ENCODE measurements at regions not wholly inside any gene's neighbourhood (a gene's known extent, or its start where the extent isn't known, plus 50 kb on each side); places are given as distances from the start of the nearest gene placed in this dataset.

GRCh38 chr1:238954865-238955264 is 431.5 kb upstream of the CHRM3 start:
- Histone ChIP-seq H3K36me3 (no peaks in the 10 kb centered on the region), H3K9me3 (no peaks in the 10 kb centered on the region), H3K27me3 (no peaks in the 10 kb centered on the region), H3K4me3 (no peak overlapping the region), H3K4me1 (no peaks in the 10 kb centered on the region), H3K27ac (no peak overlapping the region)
- no peak for DNase-seq (ENCODE audit: low spot score)
- TF ChIP-seq CTCF (IDR thresholded peaks at IDR 0.05), result no peak

GRCh38 chr1:238953448-238954010 is 432.8 kb upstream of the CHRM3 start:
- no peaks in the 10 kb centered on the region for H3K36me3 ChIP-seq
- H3K9me3 ChIP-seq, result no peaks in the 10 kb centered on the region
- no peaks in the 10 kb centered on the region for H3K4me1 ChIP-seq
- H3K27me3 ChIP-seq, result no peaks in the 10 kb centered on the region
- no peak overlapping the region for H3K4me3 ChIP-seq
- H3K27ac ChIP-seq, result no peak overlapping the region
- peak in 1 of 2 donors; percentile 23 for TF ChIP-seq CTCF (IDR thresholded peaks at IDR 0.05)
- no peak for DNase-seq (ENCODE audit: low spot score)

GRCh38 chr1:238951809-238952208 is 434.6 kb upstream of the CHRM3 start:
- TF ChIP-seq CTCF (IDR thresholded peaks at IDR 0.05), result no peak
- H3K36me3 ChIP-seq, result no peaks in the 10 kb centered on the region
- H3K27me3 ChIP-seq, result no peaks in the 10 kb centered on the region
- no peaks in the 10 kb centered on the region for H3K4me1 ChIP-seq
- no peak overlapping the region for H3K4me3 ChIP-seq
- DNase-seq (ENCODE audit: low spot score), result no peak
- H3K27ac ChIP-seq, result no peak overlapping the region
- no peaks in the 10 kb centered on the region for H3K9me3 ChIP-seq

GRCh38 chr1:238950784-238951183 is 435.6 kb upstream of the CHRM3 start:
- no peaks in the 10 kb centered on the region for H3K9me3 ChIP-seq
- no peak overlapping the region for H3K27ac ChIP-seq
- no peak overlapping the region for H3K4me3 ChIP-seq
- TF ChIP-seq CTCF (IDR thresholded peaks at IDR 0.05), result no peak
- no peaks in the 10 kb centered on the region for H3K36me3 ChIP-seq
- no peak for DNase-seq (ENCODE audit: low spot score)
- H3K27me3 ChIP-seq, result no peaks in the 10 kb centered on the region
- no peaks in the 10 kb centered on the region for H3K4me1 ChIP-seq

- no peak for DNase-seq (ENCODE audit: low spot score)
- Histone ChIP-seq H3K4me1 (no peaks in the 10 kb centered on the region), H3K9me3 (no peaks in the 10 kb centered on the region), H3K36me3 (no peaks in the 10 kb centered on the region), H3K27ac (no peak overlapping the region), H3K4me3 (no peak overlapping the region), H3K27me3 (no peaks in the 10 kb centered on the region)
- TF ChIP-seq CTCF (IDR thresholded peaks at IDR 0.05), result no peak
Observed at GRCh38 chr1:238950017-238950416, 436.4 kb upstream of the CHRM3 start.

- no peak for DNase-seq (ENCODE audit: low spot score)
- no peaks in the 10 kb centered on the region for H3K4me1 ChIP-seq
- H3K27me3 ChIP-seq, result no peaks in the 10 kb centered on the region
- no peaks in the 10 kb centered on the region for H3K36me3 ChIP-seq
- no peak overlapping the region for H3K27ac ChIP-seq
- no peak for TF ChIP-seq CTCF (IDR thresholded peaks at IDR 0.05)
- H3K4me3 ChIP-seq, result no peak overlapping the region
- H3K9me3 ChIP-seq, result peaks cover 0 to 11% of the 10 kb centered on the region in 2 donors
Observed at GRCh38 chr1:238944028-238944427, 442.3 kb upstream of the CHRM3 start.
